GM11168 (cell line): ENCODE measurements at regions not wholly inside any gene's neighbourhood (a gene's known extent, or its start where the extent isn't known, plus 50 kb on each side); places are given as distances from the start of the nearest gene placed in this dataset.
"Not testable (repeated sequence)": the region's sequence is repeated elsewhere in the genome, so short reads cannot be mapped to it uniquely, and the experiment has no call there.

Source experiments
- in situ Hi-C: fragments of 300-500 bp; cut with MboI; formaldehyde crosslinking; loops from one replicate; pipeline ENCODE4 v1.12.0; 2022; ENCODE audit warnings: low sequenced_read_pairs; ENCODE audit not compliant: unreplicated experiment

DNA sequence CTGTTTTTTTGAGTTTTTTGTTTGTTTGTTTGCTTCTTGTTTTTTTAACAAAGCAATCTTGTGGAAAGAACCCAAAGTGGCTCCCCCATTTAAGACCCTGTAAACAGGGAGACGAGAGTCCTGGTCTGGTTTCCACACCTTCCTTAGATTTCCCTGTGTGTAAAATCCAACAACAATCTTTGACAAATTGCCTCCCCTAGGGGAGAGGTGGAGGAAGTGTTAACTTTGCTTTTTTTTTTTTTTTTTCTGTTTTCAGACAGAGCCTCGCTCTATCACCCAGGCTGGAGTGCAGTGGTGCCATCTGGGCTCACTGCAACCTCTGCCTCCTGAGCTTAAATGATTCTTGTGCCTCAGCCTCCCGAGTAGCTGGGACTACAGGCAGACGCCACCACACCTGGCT is 136.0 kb downstream of the OTOP1 start:
- in situ Hi-C loops = loop anchor here (10.0 kb wide), 1 partner anchor 106 kb away; no protein-coding TSS in a partner anchor

DNA sequence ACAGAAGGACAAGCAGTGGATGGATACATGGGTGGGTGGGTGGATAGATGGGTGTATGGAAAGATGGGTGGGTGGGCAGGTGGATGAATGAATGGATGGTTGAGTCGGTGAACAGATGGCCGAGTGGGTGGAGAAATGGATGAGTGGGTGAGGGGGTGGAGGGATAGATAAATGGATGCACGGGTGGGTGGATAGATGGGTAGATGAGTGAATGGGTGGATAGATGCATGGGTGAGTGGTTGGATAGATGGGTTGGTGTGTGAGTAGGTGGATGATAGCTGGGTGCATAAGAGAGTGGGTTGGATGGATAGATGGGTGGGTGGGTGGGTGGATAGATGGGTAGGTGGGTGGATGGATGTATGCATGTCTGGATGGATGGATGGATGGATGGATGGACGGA is 134.6 kb downstream of the OTOP1 start:
- in situ Hi-C loops = loop anchor here (10.0 kb wide), 1 partner anchor 107 kb away; no protein-coding TSS in a partner anchor

DNA sequence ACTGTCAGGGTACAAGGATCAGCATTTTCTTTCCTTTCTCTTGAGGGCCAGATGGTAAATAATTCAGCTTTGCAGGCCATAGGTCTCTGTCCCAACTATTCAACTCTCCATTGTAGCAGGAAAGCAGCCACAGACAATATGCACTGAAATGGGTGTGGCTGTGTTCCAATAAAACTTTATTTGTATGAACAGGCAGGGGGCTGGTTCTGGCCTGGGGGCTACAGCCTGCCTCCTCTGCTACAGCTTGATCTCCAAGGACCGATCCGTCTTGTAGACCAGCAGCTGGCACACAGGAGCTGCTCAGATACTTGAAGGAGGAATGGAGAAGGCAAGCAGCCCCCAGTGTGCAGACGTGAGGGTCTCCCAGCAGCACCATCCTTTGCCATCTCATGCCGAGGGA is 127.1 kb downstream of the OTOP1 start:
- in situ Hi-C loops = loop anchor here (10.0 kb wide), 1 partner anchor 115 kb away; no protein-coding TSS in a partner anchor

DNA sequence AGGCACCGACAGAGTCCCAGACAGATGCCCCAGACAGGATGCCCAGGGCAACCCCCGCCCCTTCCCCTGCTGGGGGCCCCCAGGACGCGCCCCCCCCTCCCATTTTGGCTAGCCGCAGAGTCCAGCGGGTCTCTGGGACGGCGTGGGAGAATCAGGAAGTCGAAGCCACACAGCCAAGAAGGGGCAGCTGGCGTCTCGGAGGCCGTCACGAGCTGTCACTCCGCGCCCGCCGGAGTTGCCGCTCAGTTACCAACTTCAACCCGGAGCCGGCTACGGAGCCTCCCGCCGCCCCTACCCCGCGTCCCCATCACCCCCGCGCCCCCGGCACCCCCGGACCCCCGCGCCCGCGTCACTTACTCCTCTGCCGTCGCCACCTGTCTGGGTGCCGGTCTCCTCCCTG is 119.8 kb downstream of the OTOP1 start:
- in situ Hi-C loops = not testable (repeated sequence)

DNA sequence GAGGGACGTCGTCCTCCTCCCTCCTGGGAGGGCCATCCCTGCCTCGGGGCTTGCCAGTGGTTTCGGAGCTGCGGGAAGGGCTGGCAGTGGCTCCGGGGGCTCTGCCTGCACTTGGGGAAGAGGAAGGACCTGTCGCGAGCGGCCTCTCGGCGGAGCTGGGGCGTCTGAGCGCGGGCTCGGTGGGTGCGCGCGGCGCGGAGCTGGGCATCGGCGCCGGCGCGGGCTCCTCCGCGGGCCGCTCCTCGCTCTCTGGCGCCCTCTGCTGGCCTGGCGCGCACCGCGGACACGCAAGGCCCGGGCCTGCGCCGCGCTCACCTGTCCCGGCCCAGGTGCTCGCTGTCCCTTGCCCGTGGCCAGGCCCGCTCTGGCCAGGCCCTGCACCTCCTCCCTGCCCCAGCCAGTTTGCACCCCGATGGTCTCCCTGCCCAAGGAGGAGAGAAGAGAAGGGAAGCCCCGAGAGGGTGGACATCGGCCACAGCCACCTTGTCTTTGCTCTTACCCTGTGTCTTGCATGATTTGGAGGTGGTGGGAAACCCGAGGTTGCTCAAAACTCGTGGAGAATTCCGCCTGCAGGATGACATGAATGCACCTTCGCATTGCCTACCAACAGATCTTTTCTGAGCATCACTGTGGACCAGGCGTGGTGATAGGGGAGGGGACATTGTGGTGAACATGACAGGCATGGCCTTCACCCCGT is 119.2 kb downstream of the OTOP1 start:
- in situ Hi-C loops = not testable (repeated sequence)

DNA sequence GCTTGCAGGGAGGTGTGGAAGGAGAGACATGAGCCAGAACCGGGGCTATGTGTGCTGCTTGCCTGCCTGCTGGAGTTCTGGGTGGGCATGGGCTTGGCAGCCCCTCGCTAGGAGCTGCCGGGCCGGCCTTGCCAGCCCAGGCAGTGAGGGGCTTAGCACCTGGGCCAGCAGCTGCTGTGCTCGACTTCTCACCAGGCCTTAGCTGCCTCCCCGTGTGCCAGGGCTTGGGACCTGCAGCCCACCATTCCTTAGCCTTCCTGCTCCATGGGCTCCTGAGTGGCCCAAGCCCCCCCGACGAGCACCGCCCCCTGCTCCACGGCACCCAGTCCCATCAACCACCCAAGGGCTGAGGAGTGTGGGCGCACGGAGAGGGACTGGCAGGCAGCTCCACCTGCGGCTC is 111.3 kb downstream of the OTOP1 start:
- in situ Hi-C loops = not testable (repeated sequence)

DNA sequence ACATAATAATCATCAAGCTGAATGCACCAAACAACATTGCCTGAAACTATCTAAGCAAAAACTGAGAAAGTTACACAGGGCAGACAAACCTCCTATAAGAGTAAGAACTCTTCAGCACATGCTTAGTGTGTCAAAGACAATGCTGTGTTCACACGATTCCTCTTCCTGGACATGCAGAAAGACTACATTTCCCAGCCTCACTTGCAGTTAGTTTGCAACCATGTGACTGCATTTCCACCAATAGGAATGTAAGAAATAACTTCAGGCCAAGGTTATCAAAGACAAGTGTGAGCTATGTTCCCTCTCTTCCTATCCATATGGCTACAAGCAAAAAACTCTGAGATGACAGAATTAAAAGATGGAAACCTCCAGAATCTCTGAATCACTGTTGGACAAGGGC is 109.8 kb downstream of the OTOP1 start:
- in situ Hi-C loops = not testable (repeated sequence)

DNA sequence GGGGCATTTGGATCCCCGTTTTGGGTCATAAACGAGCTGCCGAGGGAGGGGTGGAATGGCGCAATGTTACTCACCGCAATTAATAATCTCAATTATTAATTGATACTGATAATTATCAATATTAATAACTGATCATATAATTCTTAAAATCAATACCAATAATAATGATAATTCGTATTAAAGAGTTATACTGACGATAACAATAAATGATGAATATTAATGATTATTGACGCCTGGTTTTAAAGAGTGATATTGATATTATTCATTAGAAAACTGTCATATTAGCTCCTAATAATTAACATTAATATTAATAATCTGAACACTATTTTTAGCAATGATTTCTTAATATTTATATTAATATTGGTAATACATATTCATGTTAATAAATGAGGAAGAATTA is 92.4 kb downstream of the OTOP1 start:
- in situ Hi-C loops = not testable (repeated sequence)

DNA sequence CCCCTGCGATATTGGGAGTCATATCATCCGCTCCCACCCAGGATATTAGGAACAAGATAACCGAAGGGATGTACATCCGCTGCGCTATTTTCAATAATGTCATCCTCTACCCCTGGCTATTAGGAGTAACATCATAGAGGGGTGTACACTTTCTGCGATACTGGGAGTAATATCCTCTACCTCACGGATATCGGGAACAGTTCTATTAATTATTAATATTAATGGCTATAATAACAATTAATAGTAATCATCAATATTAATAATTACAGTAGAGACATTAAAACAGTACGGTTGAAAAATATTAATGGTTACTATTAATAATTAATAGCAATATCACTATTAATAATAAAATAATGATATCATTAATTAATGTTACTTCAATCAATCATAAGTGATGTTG is 90.1 kb downstream of the OTOP1 start:
- in situ Hi-C loops = not testable (repeated sequence)
